Pulmonary artery endothelial cell (primary cell): ENCODE measurements at regions not wholly inside any gene's neighbourhood (a gene's known extent, or its start where the extent isn't known, plus 50 kb on each side); places are given as distances from the start of the nearest gene placed in this dataset.

Source experiments
- DNase-seq: peaks from one replicate; pipeline ENCODE4 v3.0.0-alpha.2; 2011; ENCODE audit warnings: low read depth, low spot score

DNA sequence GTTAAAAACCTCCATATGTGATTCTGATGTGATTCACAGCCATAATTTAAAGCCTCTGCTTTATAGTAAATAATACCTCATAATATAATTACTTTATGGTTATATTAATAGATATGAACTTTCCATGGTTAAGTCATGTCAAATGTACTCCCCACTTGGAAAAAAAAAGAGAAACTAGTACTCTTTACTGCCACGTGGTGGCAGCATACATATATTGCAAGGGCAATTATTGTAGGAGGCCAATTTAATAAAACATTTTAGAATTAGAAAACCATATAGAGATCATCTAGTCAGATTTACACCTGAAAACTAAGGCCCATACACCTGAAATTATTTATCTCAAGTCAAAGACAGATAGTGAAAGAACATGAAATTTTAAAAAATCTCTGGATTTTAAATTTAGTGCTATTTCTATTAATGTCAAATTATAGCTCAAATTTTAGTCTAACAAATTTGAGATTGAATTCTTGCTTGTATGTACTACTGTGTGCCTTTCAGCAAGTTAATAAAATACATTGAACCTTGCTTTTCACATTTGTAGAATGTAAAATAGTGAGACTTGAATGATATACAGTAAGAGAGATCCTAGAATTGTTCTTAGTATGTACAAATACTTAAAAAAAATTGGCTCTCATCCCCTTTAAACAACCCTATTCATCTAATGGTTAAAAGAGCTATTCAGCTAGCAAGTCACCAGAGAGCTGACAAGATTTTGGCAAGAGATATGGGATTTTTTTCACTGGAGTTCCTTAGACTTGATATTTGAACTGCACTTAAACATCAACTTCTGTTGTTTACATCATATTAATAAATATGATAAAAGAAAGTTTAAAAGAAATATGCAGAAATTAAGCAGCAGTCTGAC lies 603.8 kb downstream of the TLE4 start:
- DNase-seq: no peak

DNA sequence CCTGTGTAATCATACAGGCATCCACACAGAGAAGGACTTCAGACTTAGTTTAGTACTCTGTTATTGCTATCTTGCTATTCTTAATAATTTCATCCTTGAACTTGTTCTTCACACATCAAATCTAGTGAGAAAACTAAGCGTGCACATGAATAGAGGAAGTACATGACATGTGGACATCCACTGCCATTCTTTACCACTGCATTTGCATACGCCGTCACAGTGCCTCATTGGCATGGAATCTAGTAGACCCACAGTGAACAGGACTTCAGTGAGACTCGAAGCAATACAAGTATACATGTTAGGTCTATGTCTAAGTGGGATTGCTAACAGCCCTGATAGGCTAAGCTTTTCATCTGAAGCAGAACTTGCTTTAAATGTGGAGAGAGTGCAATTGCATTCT lies 592.1 kb downstream of the TLE4 start:
- no peak for DNase-seq

DNA sequence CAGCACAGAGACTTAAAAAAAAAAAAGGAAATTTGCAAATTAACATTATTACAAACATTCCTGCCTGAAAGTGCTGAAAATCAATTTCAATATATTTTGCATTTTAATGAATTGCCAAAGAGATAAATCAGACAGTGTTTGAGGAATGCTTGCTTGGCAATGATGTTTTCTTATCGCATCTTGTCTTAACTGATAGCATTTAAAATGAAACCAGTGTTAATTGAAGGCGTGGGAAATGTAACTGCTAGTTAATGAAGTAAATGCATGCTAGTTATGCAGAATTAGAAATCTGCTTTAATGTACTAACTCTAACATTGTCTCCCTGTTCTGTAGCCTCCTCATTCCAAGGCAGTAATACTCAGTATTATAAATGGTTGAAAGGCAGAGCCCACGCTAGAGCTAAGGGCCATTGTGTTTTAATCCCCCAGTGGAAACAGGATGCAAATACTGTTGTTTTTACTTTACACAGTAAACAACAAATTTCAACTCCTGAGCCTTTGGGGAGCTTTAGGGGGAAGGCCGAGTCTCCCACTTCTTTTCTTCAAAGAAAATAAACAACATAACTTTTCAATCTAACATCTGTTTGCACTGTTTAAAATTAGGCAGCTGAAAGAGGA lies 586.9 kb downstream of the TLE4 start:
- no peak for DNase-seq

DNA sequence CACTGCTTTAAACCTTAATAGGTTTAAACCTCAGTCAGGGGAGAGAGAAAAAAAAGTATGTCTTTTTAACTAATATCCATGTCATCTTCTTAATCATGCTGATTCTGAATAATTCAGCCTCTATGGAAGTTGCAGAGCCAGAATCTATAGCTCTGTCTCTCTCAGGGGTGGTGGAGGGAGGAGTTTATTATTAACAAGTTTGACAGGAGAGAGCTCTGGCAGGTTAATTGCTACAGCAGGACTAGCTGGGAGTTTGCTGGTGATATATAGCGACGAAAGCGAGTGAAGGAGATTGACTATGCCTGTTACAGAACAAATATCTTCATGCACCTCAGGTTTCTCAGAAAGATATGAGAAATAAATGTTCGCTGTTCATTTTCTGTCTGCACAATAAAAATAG lies 586.4 kb downstream of the TLE4 start:
- no peak for DNase-seq

DNA sequence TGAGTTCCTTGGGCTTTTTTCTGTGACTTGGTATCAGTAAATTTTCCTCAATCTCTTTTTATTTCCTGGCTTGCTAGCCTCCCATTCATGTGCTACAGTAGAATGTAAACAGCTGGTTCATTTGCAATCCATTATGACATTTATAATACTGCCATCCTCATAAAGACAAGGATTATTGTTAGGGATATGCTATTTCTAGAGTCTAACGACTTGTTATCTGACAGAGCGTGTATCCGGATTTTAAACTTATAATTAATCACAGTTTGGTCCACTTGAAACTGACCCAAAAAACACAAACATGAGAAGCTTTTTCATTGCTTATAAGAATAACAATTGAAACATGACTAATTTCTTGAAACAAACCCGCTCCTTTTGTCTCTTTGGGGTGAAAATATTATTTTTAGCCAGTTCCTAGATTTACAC lies 585.8 kb downstream of the TLE4 start:
- DNase-seq: no peak

DNA sequence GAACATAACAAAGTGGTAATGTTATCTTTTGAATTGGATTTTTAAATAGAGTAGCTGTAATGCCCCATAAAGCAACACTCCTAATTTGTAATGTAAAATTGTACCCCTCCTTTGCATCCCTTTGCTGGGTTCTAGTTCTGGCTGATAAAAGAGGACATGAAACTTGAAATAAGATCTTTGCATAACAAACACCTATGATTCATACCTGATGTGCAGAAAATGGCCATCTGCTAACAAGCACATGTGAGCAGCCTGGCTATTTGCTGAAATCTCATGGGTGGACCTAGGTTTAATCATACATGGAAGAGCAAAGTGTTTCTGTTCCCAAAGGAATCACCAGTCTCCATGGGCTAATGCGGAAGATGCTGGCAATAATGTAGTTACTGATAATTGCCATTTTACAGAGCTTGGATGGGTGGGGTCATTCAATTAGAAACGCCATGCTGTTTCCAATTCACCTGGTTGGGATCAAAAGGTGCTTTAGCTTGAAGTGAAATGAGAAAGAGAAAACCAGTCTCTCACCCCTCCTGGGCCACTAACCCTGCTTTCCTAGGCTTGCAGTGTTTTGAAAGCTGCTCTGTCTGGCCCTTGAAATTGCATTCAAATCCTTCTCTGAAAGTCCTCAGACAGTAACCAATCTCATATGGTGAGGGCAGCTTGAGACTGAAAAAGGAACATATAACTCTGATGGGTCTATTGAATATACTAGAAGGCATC lies 585.1 kb downstream of the TLE4 start:
- no peak for DNase-seq

DNA sequence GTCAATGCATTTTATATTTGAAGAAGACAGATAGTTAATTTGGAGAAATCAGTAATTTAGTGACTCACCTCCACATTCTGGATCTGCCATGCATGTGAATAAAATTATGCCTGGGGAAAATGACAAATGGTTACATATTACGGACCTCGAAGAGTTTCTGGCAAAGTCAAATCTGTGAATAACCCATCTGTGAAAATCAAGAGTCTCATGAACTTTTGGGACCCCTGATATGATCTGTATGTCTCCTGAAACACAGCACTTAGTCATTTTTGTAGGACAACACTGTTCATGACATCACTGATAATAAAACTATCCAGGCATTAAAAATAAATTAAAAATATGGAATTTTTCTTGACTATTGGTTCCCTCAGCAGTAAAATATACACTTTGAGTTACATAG lies 584.5 kb downstream of the TLE4 start:
- DNase-seq: no peak

DNA sequence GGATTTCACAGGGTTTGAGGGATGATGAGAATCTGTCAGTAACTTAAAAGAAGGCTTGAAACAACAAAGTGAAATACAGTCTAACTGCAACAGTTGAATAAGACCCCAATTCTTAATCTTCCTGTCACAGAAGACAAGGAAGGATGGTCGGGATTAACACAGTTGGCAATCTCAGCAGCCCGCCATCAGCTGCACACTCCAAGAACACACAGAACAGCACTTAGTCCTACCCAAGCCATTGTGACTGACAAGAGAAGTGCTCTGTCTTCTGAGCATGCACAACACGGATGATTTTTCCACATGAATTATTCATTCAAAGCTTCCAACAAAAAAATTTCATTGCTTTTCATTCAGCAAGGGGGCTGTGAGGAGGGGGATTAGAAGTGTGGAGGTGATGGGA lies 576.1 kb downstream of the TLE4 start:
- DNase-seq: no peak

DNA sequence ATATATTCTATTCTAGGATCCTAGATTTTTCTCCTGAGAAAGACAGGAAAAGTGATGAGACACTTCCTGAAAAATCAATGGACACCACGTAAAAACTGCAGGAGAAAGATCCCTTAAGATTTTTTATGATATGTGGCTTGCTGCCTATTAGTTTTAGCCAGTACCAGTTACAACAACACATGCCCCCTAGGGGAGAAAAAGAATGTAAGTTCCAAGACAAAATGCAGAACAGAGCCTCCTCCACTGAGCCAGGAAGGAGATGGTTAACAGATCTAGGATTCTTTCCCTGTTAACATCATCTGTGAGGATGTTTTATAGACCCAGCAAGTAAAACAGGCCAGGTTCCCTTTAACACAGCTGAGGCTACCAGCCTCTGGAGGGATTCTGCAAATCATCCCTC lies 574.7 kb downstream of the TLE4 start:
- DNase-seq: no peak

DNA sequence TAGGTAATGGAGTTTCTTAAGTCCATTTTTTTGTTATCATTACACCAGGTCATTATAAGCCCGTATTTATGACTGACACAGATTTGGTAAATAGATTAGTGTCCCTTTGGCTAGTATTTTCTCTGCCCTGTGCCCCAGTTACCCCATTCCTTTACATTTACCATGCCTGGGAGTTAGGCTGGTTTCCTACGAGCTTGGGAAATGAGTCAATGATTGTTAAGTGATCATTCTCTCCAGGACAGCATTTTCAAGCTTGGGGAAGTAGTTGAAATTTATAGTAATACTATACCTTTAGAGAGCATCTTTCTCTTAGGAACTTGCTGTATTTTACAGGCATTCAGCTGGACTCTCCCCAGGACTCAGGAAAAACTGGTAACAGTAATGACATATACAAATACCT lies 573.1 kb downstream of the TLE4 start:
- DNase-seq: no peak

DNA sequence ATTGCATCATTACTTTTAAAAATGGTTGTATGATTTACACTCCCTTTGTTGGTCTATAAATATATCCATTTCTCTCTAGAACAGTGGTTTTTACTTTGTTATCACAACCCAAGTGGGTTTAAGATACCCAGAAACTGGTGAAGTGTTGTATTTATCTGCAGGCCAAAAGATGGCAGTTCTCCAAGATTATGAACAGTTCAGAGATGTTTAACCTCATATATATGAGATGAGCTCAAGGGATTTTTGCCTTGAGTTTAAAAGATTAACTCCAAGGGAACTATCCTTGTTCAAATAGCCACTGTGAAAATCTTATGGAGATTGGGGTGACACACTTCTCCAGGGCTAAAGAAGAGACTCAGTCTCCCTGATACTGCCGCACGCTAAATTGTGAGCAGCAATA lies 572.6 kb downstream of the TLE4 start:
- DNase-seq: no peak

DNA sequence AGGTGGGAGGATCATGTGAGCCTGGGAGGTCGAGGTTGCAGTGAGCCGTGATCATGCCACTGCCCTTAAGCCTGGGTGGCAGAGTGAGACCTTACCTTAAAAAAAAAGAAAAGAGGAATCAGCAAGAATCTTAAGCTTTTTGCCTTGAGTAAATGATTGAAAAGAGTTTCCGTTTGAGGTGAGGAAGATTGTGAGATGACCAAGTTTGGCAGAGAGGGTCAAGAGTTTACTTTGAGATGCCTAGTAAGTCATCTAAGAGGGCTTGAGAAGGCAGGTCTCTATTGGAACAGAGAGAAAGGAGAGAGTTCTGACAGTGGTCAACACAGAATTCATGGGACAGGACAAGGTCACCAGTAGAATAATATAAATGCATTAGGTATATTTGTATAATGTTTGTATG lies 572.1 kb downstream of the TLE4 start:
- no peak for DNase-seq

DNA sequence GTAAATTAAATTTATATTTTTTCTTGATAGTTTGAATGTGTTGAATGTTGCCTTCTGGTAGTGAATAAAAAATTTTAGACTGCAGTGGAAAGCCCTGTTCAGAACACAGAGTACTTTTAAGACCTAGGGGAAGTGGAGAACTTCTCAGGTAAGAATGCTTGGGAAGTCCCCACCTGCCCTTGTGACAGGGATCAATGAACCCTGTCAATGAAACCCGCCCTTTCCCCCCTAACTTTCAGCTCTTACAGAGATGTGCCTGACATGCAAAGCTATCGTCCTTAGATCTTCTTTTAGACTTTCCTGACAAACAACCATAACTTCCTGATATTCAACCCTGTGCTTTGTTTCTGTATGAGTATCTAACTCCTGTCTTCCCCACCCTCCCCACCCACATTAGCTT lies 562.7 kb downstream of the TLE4 start:
- DNase-seq: no peak

DNA sequence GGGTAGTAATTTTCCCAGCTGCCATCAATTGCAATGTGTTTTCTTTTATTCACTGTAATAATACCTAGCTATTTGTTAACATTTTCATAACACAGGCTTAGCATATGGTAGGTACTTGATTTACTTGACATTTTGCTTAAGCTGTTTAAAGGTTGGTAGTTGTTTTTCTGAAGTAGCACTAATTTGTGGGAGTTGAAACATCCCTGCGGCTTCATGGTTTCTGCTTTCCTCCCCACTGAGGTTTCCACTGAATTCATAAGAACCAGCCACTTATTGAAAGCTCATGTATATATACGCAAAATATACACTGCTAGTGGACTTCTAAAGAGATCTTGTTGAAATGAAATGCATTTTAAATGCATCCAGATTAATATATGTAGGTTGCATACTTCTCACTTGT lies 559.9 kb downstream of the TLE4 start:
- DNase-seq: no peak

DNA sequence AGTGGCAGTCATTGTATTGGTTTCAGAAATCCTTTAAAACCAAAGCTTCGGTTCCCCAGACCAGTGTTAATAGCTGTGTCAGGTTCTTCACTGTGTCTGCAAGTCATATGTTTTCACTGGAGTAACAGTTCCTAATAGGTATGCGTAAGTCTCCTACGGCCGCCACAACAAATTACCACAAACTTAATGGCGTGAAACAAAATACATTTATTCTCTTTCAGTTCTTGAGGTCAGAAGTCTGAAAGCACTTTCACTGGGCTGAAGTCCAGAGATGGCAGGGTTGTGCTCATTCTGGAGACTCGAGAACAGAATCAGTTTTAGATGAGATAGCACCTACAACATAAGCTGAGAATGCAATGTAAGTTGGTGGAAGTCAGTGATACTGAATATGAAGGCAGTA lies 556.2 kb downstream of the TLE4 start:
- DNase-seq: no peak

DNA sequence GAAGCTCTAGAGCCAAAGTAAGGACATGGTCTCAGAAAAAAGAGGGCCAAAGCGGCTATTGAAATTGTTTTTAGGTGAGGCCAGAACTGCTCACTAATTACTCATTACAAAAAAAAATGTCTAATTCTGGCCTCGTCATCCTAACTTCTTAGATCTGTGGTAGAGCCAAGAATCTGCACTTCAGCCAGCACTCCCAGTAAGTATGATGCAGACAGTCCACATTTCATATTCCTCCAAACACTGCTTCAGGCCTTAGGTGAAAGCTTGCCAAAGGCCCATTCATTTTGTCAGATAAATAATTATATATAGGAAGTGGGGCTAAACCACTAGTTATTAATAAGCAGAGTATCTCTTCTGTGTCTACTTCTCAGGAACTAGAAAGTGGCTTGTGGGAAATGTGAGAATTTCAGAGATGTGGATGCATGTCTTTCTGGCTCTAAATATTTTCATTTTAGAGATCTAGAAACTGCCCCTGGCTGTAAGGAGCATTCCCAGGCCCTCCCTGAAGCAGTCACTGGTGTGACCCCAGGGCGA lies 554.0 kb downstream of the TLE4 start:
- DNase-seq: no peak

DNA sequence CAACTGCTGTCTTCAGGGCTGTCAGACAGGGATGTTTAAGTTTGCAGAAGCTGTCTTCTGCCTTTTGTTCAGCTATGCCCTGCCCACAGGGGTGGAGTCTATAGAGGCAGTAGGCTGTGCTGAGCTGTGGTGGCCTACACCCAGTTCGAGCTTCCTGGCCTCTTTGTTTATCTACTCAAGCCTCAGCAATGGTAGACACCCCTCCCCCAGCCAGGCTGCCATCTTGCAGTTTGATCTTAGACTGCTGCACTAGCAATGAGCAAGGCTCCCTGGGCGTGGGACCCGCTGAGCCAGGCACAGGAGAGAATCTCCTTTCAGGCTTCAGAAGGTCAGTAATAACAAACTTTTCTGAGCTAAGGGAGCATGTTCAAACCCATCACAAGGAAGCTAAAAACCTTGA lies 545.3 kb downstream of the TLE4 start:
- no peak for DNase-seq

DNA sequence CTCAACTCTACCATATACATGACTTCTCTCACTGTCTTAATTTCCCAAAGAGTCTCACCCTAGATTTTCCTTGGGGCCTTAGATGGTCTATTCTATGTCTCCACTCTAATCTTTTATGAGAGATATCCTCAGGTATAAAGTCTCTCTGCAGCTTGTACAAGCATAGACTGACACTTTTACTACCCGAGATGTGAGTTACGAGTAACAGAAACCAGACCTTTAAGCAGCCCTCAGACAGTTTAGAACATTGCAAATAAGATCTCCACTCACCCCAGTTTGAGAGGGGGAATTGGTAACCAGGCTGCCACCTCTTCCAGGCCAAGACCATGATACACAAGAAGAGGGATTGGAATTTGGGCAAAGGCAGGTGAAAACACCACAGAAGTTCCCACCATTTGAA lies 542.5 kb downstream of the TLE4 start:
- DNase-seq: no peak

DNA sequence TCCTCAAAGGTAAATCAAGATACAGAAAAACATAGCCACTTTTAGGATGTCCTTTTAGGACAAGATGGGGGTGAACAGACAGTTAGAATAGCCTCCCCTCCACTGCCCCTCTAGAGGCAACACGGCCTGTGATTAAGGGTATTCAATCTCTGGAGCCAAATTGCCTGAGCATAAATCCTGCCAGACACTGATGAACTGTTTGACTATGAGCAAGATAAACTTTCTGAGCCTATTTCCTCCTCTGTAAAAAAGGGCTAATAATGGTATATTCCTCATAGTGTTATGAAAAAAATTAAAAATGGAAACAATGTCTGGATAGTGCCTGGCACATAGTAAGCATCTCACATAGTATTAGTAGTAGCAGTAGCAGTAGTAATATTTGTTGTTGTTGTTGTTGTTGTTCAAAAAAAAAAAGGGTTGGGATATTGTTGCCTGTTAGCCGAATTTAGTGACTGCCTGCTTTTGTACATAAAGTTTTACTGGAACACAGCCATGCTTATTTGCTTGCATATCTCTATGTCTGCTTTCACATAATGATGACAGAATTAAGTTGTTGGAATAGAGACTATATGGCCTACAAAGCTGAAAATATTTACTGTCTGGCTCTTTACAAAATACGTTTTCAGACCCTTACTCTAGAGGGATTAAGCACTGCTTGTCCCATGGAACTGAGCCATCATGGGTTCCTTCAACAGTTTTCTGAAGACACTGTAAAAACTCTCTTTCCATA lies 536.3 kb downstream of the TLE4 start:
- no peak for DNase-seq

DNA sequence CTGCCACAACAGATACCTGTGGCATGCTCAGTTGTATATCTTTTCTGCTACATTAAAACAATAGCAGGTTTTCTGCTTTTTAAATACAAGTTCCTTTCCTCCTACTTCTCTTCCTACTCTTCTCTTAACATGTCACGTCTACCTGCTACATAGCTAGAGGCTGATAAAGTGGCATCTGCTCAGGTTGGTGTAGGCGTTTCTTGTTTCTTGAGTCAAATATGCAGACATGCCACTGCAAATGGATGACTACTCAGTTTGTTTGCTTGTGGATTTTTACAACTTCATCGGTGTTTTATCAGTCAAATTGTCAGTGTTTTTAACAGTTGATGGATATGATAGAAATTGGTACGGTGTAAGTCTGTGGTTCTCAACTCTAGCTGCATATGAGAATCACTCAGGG lies 525.7 kb downstream of the TLE4 start:
- DNase-seq: no peak

DNA sequence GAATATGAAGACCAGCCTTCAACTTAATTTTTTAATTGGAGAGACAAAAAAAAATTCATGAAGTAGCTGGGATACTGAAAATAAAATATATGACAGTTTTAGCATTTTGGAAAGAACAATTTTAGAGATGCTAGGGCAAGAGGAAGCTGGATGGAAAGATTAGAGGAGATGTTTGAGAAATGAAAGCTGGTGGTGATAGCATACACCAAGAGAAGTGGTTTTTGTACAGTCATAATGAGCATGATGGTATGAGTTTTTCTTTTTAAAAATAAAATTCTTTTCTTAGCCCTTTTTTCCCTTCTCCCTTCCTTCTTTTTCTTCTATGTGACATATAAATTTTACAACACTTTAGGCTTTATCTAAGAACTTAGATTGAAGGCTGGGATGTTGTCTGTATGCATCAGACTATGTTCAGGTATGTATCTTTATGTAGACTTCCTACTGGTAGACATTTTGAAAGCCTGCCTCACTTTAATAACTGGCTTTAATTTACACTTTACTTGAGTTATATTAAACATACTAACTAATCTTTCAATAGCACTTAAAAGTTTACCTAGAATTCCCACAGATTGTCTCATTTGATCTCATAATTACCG lies 522.5 kb downstream of the TLE4 start:
- DNase-seq: no peak
